GM18499 (cell line): ENCODE measurements at regions not wholly inside any gene's neighbourhood (a gene's known extent, or its start where the extent isn't known, plus 50 kb on each side); places are given as distances from the start of the nearest gene placed in this dataset.

ENCODE experiments used
- ATAC-seq: cut with Tn5 transposase; IDR thresholded peaks from one replicate; pipeline ENCODE4 v1.9.1; 2021; ENCODE audit warnings: moderate number of reproducible peaks; ENCODE audit not compliant: insufficient read depth, unreplicated experiment

DNA sequence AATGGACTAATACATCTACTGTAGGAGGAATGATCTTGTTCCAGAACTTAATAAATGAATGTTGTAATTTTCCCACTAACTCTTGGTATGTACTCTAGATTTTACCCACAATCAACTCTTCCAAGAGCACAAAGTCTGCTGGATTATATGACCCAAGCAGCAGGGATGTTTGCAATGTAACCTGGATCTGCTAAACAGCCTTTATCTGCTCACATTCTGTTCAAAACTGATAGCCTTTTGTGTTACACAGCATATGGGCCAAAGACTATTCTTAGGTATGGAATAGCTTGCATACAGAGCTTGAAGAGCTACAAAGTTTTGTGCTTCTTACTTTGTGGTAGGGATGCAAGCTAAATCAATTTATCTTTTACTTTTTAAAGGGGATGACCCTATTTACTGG, 213.7 kb upstream of the DCN start:
- no peak for ATAC-seq

GRCh38 chr12:91395628-91396135, 213.1 kb upstream of the DCN start:
- ATAC-seq: no peak

GRCh38 chr12:91394903-91395302, 212.3 kb upstream of the DCN start:
- no peak for ATAC-seq

- ATAC-seq: no peak
Observed at GRCh38 chr12:91388573-91388972, 206.0 kb upstream of the DCN start.

GRCh38 chr12:91387461-91388134, 205.0 kb upstream of the DCN start:
- ATAC-seq: no peak

DNA sequence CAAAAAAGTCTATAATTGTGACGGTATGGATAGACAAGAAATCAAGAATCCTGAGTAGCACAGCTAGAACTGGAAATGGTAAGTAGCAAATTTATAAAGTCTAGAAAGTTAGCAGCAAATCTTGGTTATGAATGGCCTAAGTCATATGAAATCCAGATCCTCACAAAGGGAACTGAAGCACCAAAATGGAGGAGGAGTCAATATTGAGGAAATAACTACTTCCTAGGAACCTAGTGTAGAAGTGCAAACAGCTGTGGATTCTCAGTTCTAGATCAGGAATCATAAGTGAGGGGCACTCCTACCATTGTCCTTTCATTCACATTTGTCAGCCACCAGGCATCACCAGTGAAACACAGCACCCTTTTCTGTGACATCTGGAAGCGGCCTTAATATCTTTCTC, 202.2 kb upstream of the DCN start:
- no peak for ATAC-seq

DNA sequence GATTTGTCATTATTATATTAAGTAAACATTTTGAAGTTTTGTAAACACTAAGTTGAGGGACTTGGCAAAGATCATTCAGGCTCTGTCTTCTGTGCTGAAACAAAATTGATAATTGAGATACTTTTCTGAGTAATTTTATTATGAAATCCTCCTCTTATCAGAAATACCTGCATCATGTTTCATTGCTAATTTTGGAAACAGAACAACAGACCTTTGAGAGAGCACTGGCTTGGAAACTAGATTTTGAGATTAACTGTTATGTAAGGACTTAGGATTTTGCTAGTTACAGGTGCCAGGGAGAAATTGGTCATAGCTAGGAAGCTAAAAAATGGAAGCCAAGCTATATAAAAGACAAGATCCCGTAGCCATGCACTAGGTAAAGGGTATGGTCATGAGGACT, 201.7 kb upstream of the DCN start:
- no peak for ATAC-seq

- no peak for ATAC-seq
Observed at GRCh38 chr12:91383099-91383498, 200.5 kb upstream of the DCN start.

GRCh38 chr12:91382081-91382543, 199.5 kb upstream of the DCN start:
- no peak for ATAC-seq

DNA sequence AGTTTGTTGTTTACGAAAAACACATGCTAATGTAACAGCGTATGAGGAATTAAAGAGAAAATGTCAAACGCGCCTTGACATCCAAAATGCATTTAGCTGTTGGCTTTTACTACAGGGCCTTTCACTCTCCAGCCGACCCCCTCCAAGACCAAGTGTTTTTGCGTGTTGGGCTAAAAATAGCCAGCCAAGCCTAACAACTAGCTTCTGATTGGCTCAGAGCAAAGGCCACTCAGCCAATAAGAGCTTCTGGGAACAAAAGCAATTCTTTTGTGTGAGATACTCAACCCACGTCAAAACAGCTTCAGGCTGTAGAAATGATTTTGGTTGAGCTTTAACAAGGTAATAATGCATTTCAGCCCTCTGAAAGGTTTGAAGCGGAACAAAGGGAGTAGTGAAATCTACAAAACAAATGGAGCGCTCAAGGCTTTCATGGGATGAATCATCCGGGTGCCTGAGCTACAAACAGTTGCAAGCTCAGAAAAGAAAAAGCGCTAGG, 198.7 kb upstream of the DCN start:
- ATAC-seq: peak; percentile 45

DNA sequence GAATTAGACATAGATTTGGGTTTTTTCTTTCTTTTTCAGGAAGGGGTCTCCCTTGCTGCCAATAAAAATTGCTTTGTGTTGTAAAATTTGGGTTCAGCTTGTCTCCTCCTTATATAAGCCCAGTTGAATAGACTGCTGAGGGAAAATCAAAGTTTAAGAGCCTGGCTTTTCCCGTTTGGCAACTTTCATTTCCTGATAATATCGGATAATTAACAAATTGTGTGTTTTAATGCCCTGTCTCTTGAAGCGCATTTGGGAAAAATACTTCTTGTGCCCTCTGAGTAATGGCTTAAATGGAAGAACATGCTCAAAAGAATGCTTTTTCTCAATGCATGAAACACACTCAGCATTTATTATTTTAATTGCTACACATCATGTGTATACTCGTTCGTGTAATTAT, 198.0 kb upstream of the DCN start:
- ATAC-seq: no peak

- ATAC-seq: no peak
Observed at GRCh38 chr12:91379051-91379775, 196.6 kb upstream of the DCN start.

GRCh38 chr12:91377436-91377835, 194.8 kb upstream of the DCN start:
- ATAC-seq: no peak

DNA sequence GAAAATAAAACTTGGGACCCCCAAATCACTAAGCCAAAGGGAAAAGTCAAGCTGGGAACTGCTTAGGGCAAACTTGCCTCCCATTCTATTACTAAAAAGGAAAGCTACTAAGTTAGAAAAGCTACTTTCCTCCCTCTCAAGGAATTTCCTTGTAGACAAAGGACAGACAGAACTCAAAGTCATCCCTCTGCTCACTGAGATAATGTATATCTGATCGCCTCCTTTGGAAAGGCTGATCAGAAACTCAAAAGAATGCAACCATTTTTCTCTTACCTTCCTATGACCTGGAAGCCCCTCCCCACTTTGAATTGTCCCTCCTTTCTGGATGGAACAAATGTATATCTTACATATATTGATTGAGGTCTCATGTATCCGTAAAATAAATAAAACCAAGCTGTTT, 190.5 kb upstream of the DCN start:
- no peak for ATAC-seq

DNA sequence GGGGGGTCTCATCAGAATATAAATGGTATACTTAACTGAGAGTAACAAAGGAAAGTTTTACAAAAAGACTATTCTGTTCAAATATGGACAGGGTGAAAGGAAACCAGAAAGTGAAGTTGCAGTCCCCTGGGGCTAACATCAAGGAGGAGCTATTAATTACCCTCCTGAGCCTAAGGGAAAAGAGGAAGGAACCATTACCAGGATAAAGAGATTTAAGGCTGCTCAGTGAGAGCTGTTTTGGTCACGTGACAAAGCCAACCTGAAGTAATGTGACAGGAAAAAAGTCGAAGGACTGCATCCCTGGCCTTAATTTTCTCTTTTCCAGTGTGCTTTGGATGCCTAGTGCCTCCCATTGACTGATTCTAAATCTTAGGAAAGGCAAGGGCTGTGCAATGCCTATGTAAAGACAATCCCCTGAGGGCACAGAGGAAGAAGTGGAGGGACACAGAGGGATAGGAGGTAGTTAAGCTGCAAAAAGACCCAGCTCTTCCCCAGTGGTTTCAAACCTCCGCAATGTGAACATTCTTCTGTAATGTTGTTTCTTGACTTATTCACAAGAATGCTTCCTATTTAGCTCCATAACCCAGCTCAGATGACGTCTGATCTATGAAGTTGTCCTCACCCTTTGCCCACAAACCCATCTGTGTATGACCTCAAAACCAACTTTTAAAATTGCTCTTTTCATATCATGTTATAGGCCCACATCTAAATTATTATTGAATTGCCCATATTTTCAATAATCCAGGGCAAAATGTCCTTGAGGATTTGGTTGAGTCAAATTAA, 187.7 kb upstream of the DCN start:
- no peak for ATAC-seq

DNA sequence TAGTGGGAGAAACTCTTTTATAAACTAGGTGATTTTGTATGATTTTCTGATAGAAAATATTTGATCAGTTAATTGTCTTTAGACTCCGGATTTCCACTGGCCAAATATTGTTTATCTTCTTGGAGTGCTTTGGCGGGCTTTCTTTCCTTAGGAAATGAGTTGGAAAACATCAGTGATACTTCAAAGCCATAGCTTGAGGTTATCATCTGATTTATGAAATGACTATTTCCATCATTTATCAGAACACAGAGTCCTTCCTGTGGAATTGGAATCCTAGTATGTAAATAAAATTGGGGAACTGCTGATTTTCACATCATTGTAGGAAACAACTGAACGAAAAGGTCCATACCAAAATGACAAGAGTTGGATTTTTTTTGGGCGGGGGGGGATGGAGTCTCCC, 186.0 kb upstream of the DCN start:
- no peak for ATAC-seq

- no peak for ATAC-seq
Observed at GRCh38 chr12:91367234-91367849, 184.7 kb upstream of the DCN start.

GRCh38 chr12:91364471-91365184, 182.0 kb upstream of the DCN start:
- no peak for ATAC-seq

DNA sequence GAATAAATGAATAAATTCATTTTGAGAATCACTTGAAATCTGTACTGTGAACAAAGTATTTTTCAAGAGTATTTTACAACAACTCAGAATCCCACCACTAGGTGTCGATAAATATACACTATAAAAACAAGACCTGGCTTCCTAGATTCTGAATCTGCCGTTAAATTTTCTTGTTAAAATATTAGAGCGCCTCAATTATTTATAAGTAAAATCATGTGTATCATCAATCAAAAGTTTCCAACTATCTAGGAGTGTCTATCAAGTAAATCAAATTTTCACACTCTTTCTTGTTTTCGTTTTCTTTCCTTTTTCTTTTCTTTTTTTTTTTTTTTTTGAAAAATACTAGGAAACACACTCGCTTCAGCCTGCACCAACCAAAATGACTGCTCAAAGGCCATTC, 179.2 kb upstream of the DCN start:
- ATAC-seq: no peak

DNA sequence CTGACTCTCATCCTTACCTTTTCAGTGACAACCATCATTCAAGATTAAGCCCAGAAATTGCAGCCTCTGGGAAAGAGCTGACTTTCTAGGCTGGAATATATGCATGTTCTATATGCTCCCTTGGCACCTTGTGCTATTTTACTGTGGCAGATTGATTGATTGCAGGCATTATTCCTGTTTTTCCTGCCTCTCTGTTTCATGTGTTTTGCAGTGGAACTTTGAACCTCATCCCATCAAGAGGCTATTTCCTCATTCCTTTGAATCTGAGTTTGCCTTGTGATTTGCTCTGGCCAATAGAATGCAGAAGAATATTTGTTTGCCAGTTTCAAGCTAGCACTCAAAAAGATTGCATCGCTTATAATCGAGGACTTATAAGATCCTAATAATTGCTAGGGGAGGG, 174.8 kb upstream of the DCN start:
- no peak for ATAC-seq
